ENCODE measurements at regions not wholly inside any gene's neighbourhood (a gene's known extent, or its start where the extent isn't known, plus 50 kb on each side); places are given as distances from the start of the nearest gene placed in this dataset.

DNA sequence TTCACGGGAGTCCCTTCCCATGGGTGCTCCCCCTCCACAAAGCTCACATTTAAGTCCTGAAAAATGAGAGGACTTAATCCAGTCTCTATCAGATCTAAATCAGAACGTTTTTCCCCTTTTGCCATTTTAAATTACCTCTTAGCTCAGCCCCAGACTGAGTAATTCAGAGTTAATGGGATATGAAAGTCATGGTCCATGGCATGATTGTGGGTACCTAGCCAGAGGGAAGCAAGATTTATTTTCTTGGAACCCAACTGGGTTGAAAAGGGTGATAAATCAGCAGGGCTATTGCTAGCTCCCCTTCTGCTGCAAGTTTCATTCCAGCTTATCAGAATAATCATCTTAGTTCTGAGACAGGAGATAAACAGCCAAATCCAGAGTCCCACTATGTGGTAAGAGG, 320.2 kb upstream of the CHD6 start:
- TF ChIP-seq CTCF (IDR thresholded peaks at IDR 0.05) (no peak), POLR2AphosphoS5 (IDR thresholded peaks at IDR 0.05) (no peak)
